ENCODE measurements at regions not wholly inside any gene's neighbourhood (a gene's known extent, or its start where the extent isn't known, plus 50 kb on each side); places are given as distances from the start of the nearest gene placed in this dataset.

GRCh38 chr2:133661392-133661791, 93.1 kb upstream of the NCKAP5 start:
- H3K27ac ChIP-seq (ENCODE audit: low read length) = no peak overlapping the region
- H3K4me3 ChIP-seq (ENCODE audit: control insufficient read depth in 1 of 2, extremely low read depth in 1 of 2, low read length in 1 of 2) = no peak overlapping the region
- ChIA-PET CTCF (no interaction called here), POLR2A (interaction anchor here in 1 of 2 donors (0.7 kb wide), 1 partner anchor 211 kb away, joined by 7 read pairs; no protein-coding TSS in a partner anchor)
- no peaks in the 10 kb centered on the region for H3K27me3 ChIP-seq (replicated peaks in 1 of 2; ENCODE audit: control insufficient read depth in 2 of 2, extremely low read depth in 1 of 2, insufficient read depth in 2 of 2, low read length in 1 of 2)
- no peaks in the 10 kb centered on the region for H3K36me3 ChIP-seq (ENCODE audit: control insufficient read depth in 2 of 2, extremely low read depth in 1 of 2, insufficient read depth in 1 of 2, low read length in 1 of 2)
- H3K9me3 Mint-ChIP-seq = peaks cover 0 to 6% (median 3%) of the 10 kb centered on the region in 3 donors
- H3K4me1 ChIP-seq (ENCODE audit: control insufficient read depth in 1 of 2, extremely low read depth in 1 of 2, insufficient read depth in 2 of 2, low read length in 2 of 2) = no peaks in the 10 kb centered on the region
- ATAC-seq (replicated peaks in 1 of 4) (no peak), DNase-seq (no peak)
- H3K27ac Mint-ChIP-seq = no peak overlapping the region
- H3K9me3 ChIP-seq = no peaks in the 10 kb centered on the region
- 92% methylated on average over 4 of the region's 4 CpGs for WGBS (ENCODE audit: insufficient coverage)
- H3K4me3 Mint-ChIP-seq = no peak overlapping the region
- H3K27me3 Mint-ChIP-seq = no peaks in the 10 kb centered on the region
- no peaks in the 10 kb centered on the region for H3K4me1 Mint-ChIP-seq
- H3K36me3 Mint-ChIP-seq = no peaks in the 10 kb centered on the region

- H3K4me1 ChIP-seq (ENCODE audit: control insufficient read depth in 1 of 2, extremely low read depth in 1 of 2, insufficient read depth in 2 of 2, low read length in 2 of 2) = no peaks in the 10 kb centered on the region
- Mint-ChIP-seq H3K4me1 (no peaks in the 10 kb centered on the region), H3K4me3 (no peak overlapping the region), H3K36me3 (no peaks in the 10 kb centered on the region), H3K27ac (no peak overlapping the region), H3K27me3 (no peaks in the 10 kb centered on the region), H3K9me3 (peaks cover 8 to 14% (median 10%) of the 10 kb centered on the region in 3 donors)
- no peak for DNase-seq
- no peak overlapping the region for H3K27ac ChIP-seq (ENCODE audit: low read length)
- WGBS (ENCODE audit: insufficient coverage) = no CpG with 5 or more reads among the region's 1 CpG
- no peak overlapping the region for H3K4me3 ChIP-seq (ENCODE audit: control insufficient read depth in 1 of 2, extremely low read depth in 1 of 2, low read length in 1 of 2)
- no peaks in the 10 kb centered on the region for H3K9me3 ChIP-seq
- ChIA-PET POLR2A (no interaction called here), CTCF (no interaction called here)
- H3K27me3 ChIP-seq (replicated peaks in 1 of 2; ENCODE audit: control insufficient read depth in 2 of 2, extremely low read depth in 1 of 2, insufficient read depth in 2 of 2, low read length in 1 of 2) = no peaks in the 10 kb centered on the region
- H3K36me3 ChIP-seq (ENCODE audit: control insufficient read depth in 2 of 2, extremely low read depth in 1 of 2, insufficient read depth in 1 of 2, low read length in 1 of 2) = no peaks in the 10 kb centered on the region
- no peak for ATAC-seq (replicated peaks in 1 of 4)
These were observed 98.4 kb upstream of the NCKAP5 start for GRCh38 chr2:133666621-133667020.

GRCh38 chr2:133667085-133667484, 98.8 kb upstream of the NCKAP5 start:
- ChIA-PET POLR2A (no interaction called here), CTCF (no interaction called here)
- no peak for ATAC-seq (replicated peaks in 1 of 4)
- H3K36me3 ChIP-seq (ENCODE audit: control insufficient read depth in 2 of 2, extremely low read depth in 1 of 2, insufficient read depth in 1 of 2, low read length in 1 of 2) = no peaks in the 10 kb centered on the region
- H3K27me3 ChIP-seq (replicated peaks in 1 of 2; ENCODE audit: control insufficient read depth in 2 of 2, extremely low read depth in 1 of 2, insufficient read depth in 2 of 2, low read length in 1 of 2) = no peaks in the 10 kb centered on the region
- H3K27ac ChIP-seq (ENCODE audit: low read length) = no peak overlapping the region
- no peaks in the 10 kb centered on the region for H3K9me3 ChIP-seq
- H3K4me3 ChIP-seq (ENCODE audit: control insufficient read depth in 1 of 2, extremely low read depth in 1 of 2, low read length in 1 of 2) = no peak overlapping the region
- H3K36me3 Mint-ChIP-seq = no peaks in the 10 kb centered on the region
- H3K4me1 ChIP-seq (ENCODE audit: control insufficient read depth in 1 of 2, extremely low read depth in 1 of 2, insufficient read depth in 2 of 2, low read length in 2 of 2) = no peaks in the 10 kb centered on the region
- H3K27me3 Mint-ChIP-seq = no peaks in the 10 kb centered on the region
- peaks cover 8 to 14% (median 10%) of the 10 kb centered on the region in 3 donors for H3K9me3 Mint-ChIP-seq
- no peak for DNase-seq
- no peak overlapping the region for H3K27ac Mint-ChIP-seq
- H3K4me3 Mint-ChIP-seq = no peak overlapping the region
- H3K4me1 Mint-ChIP-seq = no peaks in the 10 kb centered on the region

GRCh38 chr2:133667968-133668367, 99.7 kb upstream of the NCKAP5 start:
- no peaks in the 10 kb centered on the region for H3K9me3 ChIP-seq
- no peak for ATAC-seq (replicated peaks in 1 of 4)
- no peak overlapping the region for H3K4me3 Mint-ChIP-seq
- H3K4me1 Mint-ChIP-seq = no peaks in the 10 kb centered on the region
- H3K27me3 ChIP-seq (replicated peaks in 1 of 2; ENCODE audit: control insufficient read depth in 2 of 2, extremely low read depth in 1 of 2, insufficient read depth in 2 of 2, low read length in 1 of 2) = no peaks in the 10 kb centered on the region
- H3K4me3 ChIP-seq (ENCODE audit: control insufficient read depth in 1 of 2, extremely low read depth in 1 of 2, low read length in 1 of 2) = no peak overlapping the region
- no peaks in the 10 kb centered on the region for H3K27me3 Mint-ChIP-seq
- no peak overlapping the region for H3K27ac Mint-ChIP-seq
- DNase-seq = no peak
- H3K27ac ChIP-seq (ENCODE audit: low read length) = no peak overlapping the region
- H3K9me3 Mint-ChIP-seq = peaks cover 8 to 14% (median 10%) of the 10 kb centered on the region in 3 donors
- ChIA-PET POLR2A (no interaction called here), CTCF (no interaction called here)
- no CpG with 5 or more reads among the region's 1 CpG for WGBS (ENCODE audit: insufficient coverage)
- H3K36me3 ChIP-seq (ENCODE audit: control insufficient read depth in 2 of 2, extremely low read depth in 1 of 2, insufficient read depth in 1 of 2, low read length in 1 of 2) = no peaks in the 10 kb centered on the region
- no peaks in the 10 kb centered on the region for H3K36me3 Mint-ChIP-seq
- no peaks in the 10 kb centered on the region for H3K4me1 ChIP-seq (ENCODE audit: control insufficient read depth in 1 of 2, extremely low read depth in 1 of 2, insufficient read depth in 2 of 2, low read length in 2 of 2)

- no peak overlapping the region for H3K27ac ChIP-seq (ENCODE audit: low read length)
- POLR2A ChIA-PET = no interaction called here
- H3K4me3 Mint-ChIP-seq = no peak overlapping the region
- no peak overlapping the region for H3K27ac Mint-ChIP-seq
- H3K27me3 ChIP-seq (replicated peaks in 1 of 2; ENCODE audit: control insufficient read depth in 2 of 2, extremely low read depth in 1 of 2, insufficient read depth in 2 of 2, low read length in 1 of 2) = no peaks in the 10 kb centered on the region
- no peak overlapping the region for H3K4me3 ChIP-seq (ENCODE audit: control insufficient read depth in 1 of 2, extremely low read depth in 1 of 2, low read length in 1 of 2)
- no CpG with 5 or more reads among the region's 2 CpGs for WGBS (ENCODE audit: insufficient coverage)
- DNase-seq (no peak), ATAC-seq (replicated peaks in 1 of 4) (no peak)
- peaks cover 7 to 14% (median 10%) of the 10 kb centered on the region in 3 donors for H3K9me3 Mint-ChIP-seq
- CTCF ChIA-PET = no interaction called here
- no peaks in the 10 kb centered on the region for H3K36me3 Mint-ChIP-seq
- H3K9me3 ChIP-seq = no peaks in the 10 kb centered on the region
- no peaks in the 10 kb centered on the region for H3K4me1 Mint-ChIP-seq
- H3K27me3 Mint-ChIP-seq = no peaks in the 10 kb centered on the region
- H3K4me1 ChIP-seq (ENCODE audit: control insufficient read depth in 1 of 2, extremely low read depth in 1 of 2, insufficient read depth in 2 of 2, low read length in 2 of 2) = no peaks in the 10 kb centered on the region
- H3K36me3 ChIP-seq (ENCODE audit: control insufficient read depth in 2 of 2, extremely low read depth in 1 of 2, insufficient read depth in 1 of 2, low read length in 1 of 2) = no peaks in the 10 kb centered on the region
These were observed 100.3 kb upstream of the NCKAP5 start for GRCh38 chr2:133668547-133668946.

- WGBS (ENCODE audit: insufficient coverage) = 64% methylated on average over 3 of the region's 6 CpGs
- Mint-ChIP-seq H3K9me3 (peaks cover 4 to 7% (median 6%) of the 10 kb centered on the region in 3 donors), H3K4me3 (no peak overlapping the region), H3K36me3 (no peaks in the 10 kb centered on the region), H3K27me3 (peaks cover 4% of the 10 kb centered on the region in 2 donors), H3K27ac (no peak overlapping the region), H3K4me1 (no peaks in the 10 kb centered on the region)
- no peaks in the 10 kb centered on the region for H3K9me3 ChIP-seq
- CTCF ChIA-PET = no interaction called here
- no peak for ATAC-seq (replicated peaks in 1 of 4)
- DNase-seq = no peak
- no peaks in the 10 kb centered on the region for H3K36me3 ChIP-seq (ENCODE audit: control insufficient read depth in 2 of 2, extremely low read depth in 1 of 2, insufficient read depth in 1 of 2, low read length in 1 of 2)
- no peak overlapping the region for H3K4me3 ChIP-seq (ENCODE audit: control insufficient read depth in 1 of 2, extremely low read depth in 1 of 2, low read length in 1 of 2)
- POLR2A ChIA-PET = no interaction called here
- H3K27me3 ChIP-seq (replicated peaks in 1 of 2; ENCODE audit: control insufficient read depth in 2 of 2, extremely low read depth in 1 of 2, insufficient read depth in 2 of 2, low read length in 1 of 2) = peaks cover 3 to 4% of the 10 kb centered on the region in 2 experiments
- H3K4me1 ChIP-seq (ENCODE audit: control insufficient read depth in 1 of 2, extremely low read depth in 1 of 2, insufficient read depth in 2 of 2, low read length in 2 of 2) = no peaks in the 10 kb centered on the region
- no peak overlapping the region for H3K27ac ChIP-seq (ENCODE audit: low read length)
These were observed 105.1 kb upstream of the NCKAP5 start for GRCh38 chr2:133673305-133673905.

- no peaks in the 10 kb centered on the region for H3K36me3 ChIP-seq (ENCODE audit: control insufficient read depth in 2 of 2, extremely low read depth in 1 of 2, insufficient read depth in 1 of 2, low read length in 1 of 2)
- no peaks in the 10 kb centered on the region for H3K36me3 Mint-ChIP-seq
- ATAC-seq (replicated peaks in 1 of 4) = no peak
- no CpG with 5 or more reads among the region's 4 CpGs for WGBS (ENCODE audit: insufficient coverage)
- no peaks in the 10 kb centered on the region for H3K4me1 Mint-ChIP-seq
- peaks cover 4% of the 10 kb centered on the region in 2 donors for H3K27me3 Mint-ChIP-seq
- H3K9me3 Mint-ChIP-seq = peaks cover 0 to 3% (median 2%) of the 10 kb centered on the region in 3 donors
- POLR2A ChIA-PET = no interaction called here
- H3K4me3 Mint-ChIP-seq = no peak overlapping the region
- no peak overlapping the region for H3K27ac ChIP-seq (ENCODE audit: low read length)
- CTCF ChIA-PET = no interaction called here
- no peaks in the 10 kb centered on the region for H3K4me1 ChIP-seq (ENCODE audit: control insufficient read depth in 1 of 2, extremely low read depth in 1 of 2, insufficient read depth in 2 of 2, low read length in 2 of 2)
- no peak for DNase-seq
- H3K4me3 ChIP-seq (ENCODE audit: control insufficient read depth in 1 of 2, extremely low read depth in 1 of 2, low read length in 1 of 2) = no peak overlapping the region
- H3K9me3 ChIP-seq = no peaks in the 10 kb centered on the region
- H3K27ac Mint-ChIP-seq = no peak overlapping the region
- H3K27me3 ChIP-seq (replicated peaks in 1 of 2; ENCODE audit: control insufficient read depth in 2 of 2, extremely low read depth in 1 of 2, insufficient read depth in 2 of 2, low read length in 1 of 2) = peaks cover 3 to 4% of the 10 kb centered on the region in 2 experiments
These were observed 105.8 kb upstream of the NCKAP5 start for GRCh38 chr2:133674066-133674432.

Data from T-cell (primary cell).